ENCODE measurements at regions not wholly inside any gene's neighbourhood (a gene's known extent, or its start where the extent isn't known, plus 50 kb on each side); places are given as distances from the start of the nearest gene placed in this dataset.
"Not testable (repeated sequence)": the region's sequence is repeated elsewhere in the genome, so short reads cannot be mapped to it uniquely, and the experiment has no call there.

- no peak for TF ChIP-seq PATZ1 (CRISPR knock-in tag; IDR thresholded peaks at IDR 0.05; ENCODE audit: borderline replicate concordance)
- TF ChIP-seq GLIS3 (CRISPR knock-in tag; IDR thresholded peaks at IDR 0.05) = no peak
- no peak for TF ChIP-seq ARNTL (CRISPR knock-in tag; IDR thresholded peaks at IDR 0.05; ENCODE audit: borderline replicate concordance, low read depth)
- no peak for TF ChIP-seq ZNF70 (CRISPR knock-in tag; IDR thresholded peaks at IDR 0.05)
- ATAC-seq = no peak
These were observed 300.5 kb upstream of the MDFIC2 start for GRCh38 chr3:70612920-70613319.

- not testable (repeated sequence) for ATAC-seq
These were observed 299.3 kb upstream of the MDFIC2 start for GRCh38 chr3:70611667-70612277.

DNA sequence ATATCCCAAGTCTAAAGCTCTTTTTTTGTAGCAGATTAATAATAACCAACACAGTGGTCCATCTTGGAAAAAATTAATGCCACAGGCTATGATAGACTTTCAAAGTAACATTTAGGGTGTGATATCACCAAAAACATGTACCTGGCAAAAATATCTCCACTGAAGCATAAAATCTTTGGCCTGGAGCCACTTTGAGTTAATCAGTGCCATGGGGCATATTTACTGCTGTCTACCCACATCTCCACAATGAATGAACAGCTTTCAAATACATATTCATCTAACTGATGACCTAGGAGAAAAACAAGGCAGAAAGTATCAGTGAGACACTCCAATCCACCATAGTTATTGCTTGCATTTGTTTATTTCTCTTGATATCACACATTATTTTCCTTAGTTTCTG, 296.0 kb upstream of the MDFIC2 start:
- no peak for ATAC-seq
- TF ChIP-seq GLIS3 (CRISPR knock-in tag; IDR thresholded peaks at IDR 0.05) (no peak), ZFP3 (CRISPR knock-in tag; IDR thresholded peaks at IDR 0.05) (no peak), POU6F1 (CRISPR knock-in tag; IDR thresholded peaks at IDR 0.05; ENCODE audit: borderline replicate concordance, low read depth) (no peak), ESRRG (CRISPR knock-in tag; IDR thresholded peaks at IDR 0.05) (no peak), ARNTL (CRISPR knock-in tag; IDR thresholded peaks at IDR 0.05; ENCODE audit: borderline replicate concordance, low read depth) (no peak), RARB (CRISPR knock-in tag; IDR thresholded peaks at IDR 0.05) (no peak), SNAI2 (CRISPR knock-in tag; IDR thresholded peaks at IDR 0.05) (no peak)

- no peak for ATAC-seq
- no peak for TF ChIP-seq ARNTL (CRISPR knock-in tag; IDR thresholded peaks at IDR 0.05; ENCODE audit: borderline replicate concordance, low read depth)
- no peak for TF ChIP-seq CREB5 (CRISPR knock-in tag; IDR thresholded peaks at IDR 0.05; ENCODE audit: low read depth)
- no peak for TF ChIP-seq ESRRG (CRISPR knock-in tag; IDR thresholded peaks at IDR 0.05)
- TF ChIP-seq BACH2 (CRISPR knock-in tag; IDR thresholded peaks at IDR 0.05; ENCODE audit: borderline replicate concordance) = no peak
- no peak for TF ChIP-seq POU6F1 (CRISPR knock-in tag; IDR thresholded peaks at IDR 0.05; ENCODE audit: borderline replicate concordance, low read depth)
- no peak for TF ChIP-seq GLIS3 (CRISPR knock-in tag; IDR thresholded peaks at IDR 0.05)
- TF ChIP-seq ISL1 (CRISPR knock-in tag; IDR thresholded peaks at IDR 0.05) = no peak
- TF ChIP-seq SNAI2 (CRISPR knock-in tag; IDR thresholded peaks at IDR 0.05) = no peak
- TF ChIP-seq TCF4 (CRISPR knock-in tag; IDR thresholded peaks at IDR 0.05; ENCODE audit: borderline replicate concordance) = no peak
- TF ChIP-seq CSRNP3 (CRISPR knock-in tag; IDR thresholded peaks at IDR 0.05) = no peak
- TF ChIP-seq ZFP3 (CRISPR knock-in tag; IDR thresholded peaks at IDR 0.05) = no peak
- TF ChIP-seq CSDC2 (CRISPR knock-in tag; IDR thresholded peaks at IDR 0.05) = no peak
- TF ChIP-seq ZNF565 (CRISPR knock-in tag; conservative IDR thresholded peaks at IDR 0.05; ENCODE audit: low read depth) = no peak
- no peak for TF ChIP-seq TOX (CRISPR knock-in tag; IDR thresholded peaks at IDR 0.05; ENCODE audit: borderline replicate concordance)
These were observed 295.0 kb upstream of the MDFIC2 start for GRCh38 chr3:70607469-70607868.

DNA sequence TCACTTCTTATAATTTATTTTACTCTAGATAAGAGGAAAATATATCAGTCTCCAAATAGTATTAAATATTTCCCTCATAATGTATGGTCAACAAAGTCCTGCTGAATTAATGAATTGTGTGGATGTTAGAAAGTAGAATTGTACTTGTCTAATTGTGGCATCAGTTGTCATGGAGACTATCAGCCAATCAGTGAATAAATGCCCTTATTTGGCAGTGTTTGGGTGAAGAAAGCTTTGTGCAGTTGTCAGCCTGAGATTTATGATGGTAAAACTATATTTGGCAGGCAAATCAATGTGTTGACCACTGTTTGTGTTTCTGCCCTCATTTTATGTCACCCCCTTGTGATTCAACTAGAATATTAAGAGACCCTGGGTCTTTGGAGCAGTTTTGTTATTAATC, 293.6 kb upstream of the MDFIC2 start:
- no peak for ATAC-seq
- no peak for TF ChIP-seq TOX (CRISPR knock-in tag; IDR thresholded peaks at IDR 0.05; ENCODE audit: borderline replicate concordance)
- TF ChIP-seq PPARA (CRISPR knock-in tag; IDR thresholded peaks at IDR 0.05; ENCODE audit: borderline replicate concordance) = no peak
- no peak for TF ChIP-seq ARNTL (CRISPR knock-in tag; IDR thresholded peaks at IDR 0.05; ENCODE audit: borderline replicate concordance, low read depth)
- no peak for TF ChIP-seq ZFP3 (CRISPR knock-in tag; IDR thresholded peaks at IDR 0.05)
- no peak for TF ChIP-seq ISL1 (CRISPR knock-in tag; IDR thresholded peaks at IDR 0.05)
- no peak for TF ChIP-seq ESRRG (CRISPR knock-in tag; IDR thresholded peaks at IDR 0.05)
- no peak for TF ChIP-seq ZC3H10 (CRISPR knock-in tag; IDR thresholded peaks at IDR 0.05)
- no peak for TF ChIP-seq PATZ1 (CRISPR knock-in tag; IDR thresholded peaks at IDR 0.05; ENCODE audit: borderline replicate concordance)
